ENCODE measurements at regions not wholly inside any gene's neighbourhood (a gene's known extent, or its start where the extent isn't known, plus 50 kb on each side); places are given as distances from the start of the nearest gene placed in this dataset.
"Not testable (repeated sequence)": the region's sequence is repeated elsewhere in the genome, so short reads cannot be mapped to it uniquely, and the experiment has no call there.

DNA sequence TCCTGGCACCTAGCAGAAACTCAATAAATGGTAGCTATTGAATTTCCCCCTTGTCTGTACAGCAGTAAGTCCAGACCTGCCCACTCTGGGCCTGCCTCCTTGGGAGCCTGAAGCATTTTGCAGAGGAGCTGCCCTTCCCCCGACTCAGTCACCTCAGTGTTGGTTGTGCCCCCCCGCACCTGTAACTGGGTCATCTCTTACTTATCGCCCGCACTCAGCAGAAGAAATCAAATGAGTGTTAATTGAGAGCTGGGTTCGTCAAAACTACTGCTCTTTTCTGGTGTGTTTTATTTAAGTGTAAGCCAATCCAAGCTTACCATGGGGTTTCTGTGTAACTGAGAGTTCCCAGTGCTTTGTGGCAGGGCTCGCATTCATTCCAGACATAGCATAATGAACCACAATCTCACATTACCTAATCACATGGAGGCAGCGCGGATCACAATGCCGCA lies 175.5 kb upstream of the IRF2BP2 start:
- not testable (repeated sequence) for DNase-seq (ENCODE audit: low read depth in 4 of 4, low spot score in 3 of 4)

DNA sequence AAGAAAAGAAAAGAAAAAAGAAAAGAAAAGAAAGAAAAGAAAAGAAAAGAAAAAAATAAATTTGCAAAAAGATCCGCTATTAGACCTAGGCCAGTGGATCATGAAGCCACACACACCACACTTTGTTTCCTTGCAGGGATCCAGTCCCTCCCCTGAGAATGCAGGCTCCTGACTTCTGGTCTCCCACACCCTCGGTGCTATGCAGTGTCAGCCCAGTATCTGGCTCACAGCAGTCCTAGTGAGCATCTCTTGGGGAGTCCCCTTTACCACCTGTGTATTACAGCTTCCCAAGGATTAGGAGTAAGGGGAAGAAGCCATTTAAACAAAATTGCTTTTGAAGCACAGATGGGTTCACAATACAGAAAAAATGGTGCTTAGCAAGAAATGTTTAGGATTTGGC lies 174.1 kb upstream of the IRF2BP2 start:
- not testable (repeated sequence) for DNase-seq (ENCODE audit: low read depth in 4 of 4, low spot score in 3 of 4)

DNA sequence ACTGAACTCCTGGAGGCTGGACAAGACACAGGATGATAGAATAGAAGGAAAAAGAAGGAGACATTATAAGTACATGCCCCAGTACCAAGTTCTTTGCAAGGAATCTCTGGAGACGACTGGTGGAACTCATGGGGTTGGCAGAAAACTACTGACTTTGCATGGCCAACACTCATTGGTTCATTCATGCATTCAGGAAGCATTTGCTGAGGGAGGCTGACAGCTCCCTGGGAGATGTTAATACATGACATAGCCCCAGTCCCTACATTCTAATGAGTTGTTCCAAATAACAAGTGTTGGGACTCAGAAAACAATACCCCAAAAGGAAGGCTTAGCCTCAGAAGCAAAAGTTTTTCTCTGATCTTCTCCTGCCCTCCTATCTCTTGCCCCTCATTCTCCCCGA lies 172.8 kb upstream of the IRF2BP2 start:
- DNase-seq (ENCODE audit: low read depth in 4 of 4, low spot score in 3 of 4) = no peak

DNA sequence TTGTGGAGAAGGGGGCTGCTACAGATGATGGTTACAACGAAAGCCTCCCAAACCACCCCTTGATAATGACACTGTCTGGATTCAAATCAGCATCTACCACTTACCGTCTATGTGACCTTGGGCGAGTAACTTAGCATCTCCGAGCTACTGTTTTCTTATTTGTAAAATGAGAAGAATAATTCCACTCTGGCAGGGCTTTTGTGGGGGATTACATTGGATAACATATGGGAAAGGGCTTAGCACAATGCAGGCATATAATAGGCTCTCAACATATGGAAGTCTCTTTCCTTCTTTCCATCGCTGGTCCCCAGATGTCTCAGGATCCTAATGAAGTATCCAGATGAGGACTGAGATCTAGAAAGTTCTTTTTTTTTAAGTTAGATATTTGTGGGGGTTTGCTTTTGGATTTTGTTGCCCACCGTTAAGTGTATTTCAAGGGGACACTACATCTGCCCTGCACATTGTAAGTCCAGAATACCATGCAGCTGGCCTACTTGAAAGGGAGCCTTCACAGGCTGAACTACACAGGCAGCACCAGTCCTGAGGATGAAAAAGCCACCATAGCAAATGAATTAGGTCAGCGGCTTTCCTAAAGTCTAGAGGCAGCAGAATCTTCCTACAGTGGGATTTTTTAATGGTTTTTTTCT lies 172.2 kb upstream of the IRF2BP2 start:
- DNase-seq (ENCODE audit: low read depth in 4 of 4, low spot score in 3 of 4) = no peak

DNA sequence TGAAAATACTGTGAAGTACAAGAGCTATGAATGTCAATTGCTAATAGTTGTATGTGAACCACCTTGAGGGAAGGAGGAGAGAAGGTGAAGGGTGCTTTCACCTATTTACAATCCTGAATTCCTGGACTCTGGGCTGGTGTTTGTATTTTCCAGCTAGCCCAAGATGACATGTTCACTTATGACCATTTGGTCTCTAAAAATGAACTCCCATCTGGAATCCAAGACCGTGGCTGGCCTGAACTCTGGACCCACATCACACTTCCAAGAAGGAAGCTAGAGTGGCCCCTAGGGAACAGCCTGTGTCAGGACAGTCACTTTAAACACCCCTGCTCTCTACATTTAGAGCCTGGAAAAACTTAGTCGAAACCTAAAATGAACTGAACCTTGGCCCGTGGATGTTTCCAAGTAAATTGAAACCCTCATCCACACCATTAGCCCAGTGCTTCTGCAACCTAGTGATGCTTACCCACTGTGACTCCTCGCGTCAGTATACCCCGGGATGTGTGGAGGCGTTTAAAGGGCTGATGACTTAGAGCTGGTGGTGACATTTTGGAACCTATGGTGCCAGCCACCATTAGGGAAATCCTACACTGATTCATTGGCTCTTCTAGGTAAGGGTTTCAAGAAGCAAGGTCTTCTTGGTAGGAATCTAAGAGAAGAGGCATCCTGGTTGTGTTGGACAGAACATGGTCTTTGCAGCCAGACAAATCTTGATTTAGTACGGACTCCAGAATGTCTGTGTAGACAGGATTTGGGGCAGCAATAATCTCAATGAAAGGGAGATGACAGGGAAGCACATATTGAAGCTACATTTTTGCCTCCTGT lies 171.5 kb upstream of the IRF2BP2 start:
- DNase-seq (ENCODE audit: low read depth in 4 of 4, low spot score in 3 of 4) = no peak

DNA sequence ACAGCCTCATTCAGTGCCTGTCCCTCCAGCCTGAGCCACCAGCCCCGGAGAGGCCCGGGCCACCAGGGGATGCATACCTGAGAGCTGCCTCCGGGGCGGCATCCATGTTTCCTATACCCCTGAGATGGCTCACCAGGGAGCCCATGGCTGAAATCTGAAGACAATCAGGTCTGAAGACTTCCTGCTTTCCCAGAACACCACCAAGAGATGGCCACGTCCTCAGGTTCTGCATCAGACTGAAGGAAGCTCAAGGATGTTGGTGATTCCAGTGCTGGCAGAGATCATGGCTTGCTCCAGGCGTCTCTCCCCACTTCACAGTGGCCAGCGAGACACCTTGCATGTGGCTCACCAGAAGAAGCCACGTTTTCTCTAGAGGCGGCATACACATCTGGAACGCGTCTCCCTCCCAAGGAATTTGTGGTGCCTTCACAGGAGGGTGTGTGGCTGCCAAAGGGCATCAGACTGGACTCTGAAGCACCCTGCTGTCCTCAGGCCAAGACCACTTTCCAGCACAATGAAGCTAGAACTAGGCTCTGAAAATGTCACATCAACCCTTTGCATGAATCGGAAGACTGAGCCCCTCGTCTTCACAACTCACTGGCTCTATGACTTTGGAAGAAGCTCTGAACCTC lies 170.7 kb upstream of the IRF2BP2 start:
- no peak for DNase-seq (ENCODE audit: low read depth in 4 of 4, low spot score in 3 of 4)

DNA sequence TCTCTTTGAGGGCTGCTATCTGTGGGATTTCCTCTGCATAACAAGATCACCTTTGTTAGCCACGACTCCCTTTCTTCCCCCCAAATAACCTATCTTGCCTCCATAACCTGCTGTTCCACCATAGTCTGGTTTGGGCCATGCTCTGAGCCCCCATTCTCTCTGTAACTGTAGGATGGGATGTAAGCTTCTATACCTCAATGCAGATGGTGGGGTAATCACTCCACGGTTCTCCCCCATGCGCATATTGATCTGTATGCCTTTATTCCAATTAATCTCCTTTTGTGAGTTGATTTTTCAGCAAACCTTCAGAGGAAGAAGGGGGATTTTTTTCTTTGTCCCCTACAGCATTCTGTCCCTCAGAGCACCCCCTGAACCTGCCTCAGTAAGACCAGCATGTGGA lies 170.1 kb upstream of the IRF2BP2 start:
- no peak for DNase-seq (ENCODE audit: low read depth in 4 of 4, low spot score in 3 of 4)

DNA sequence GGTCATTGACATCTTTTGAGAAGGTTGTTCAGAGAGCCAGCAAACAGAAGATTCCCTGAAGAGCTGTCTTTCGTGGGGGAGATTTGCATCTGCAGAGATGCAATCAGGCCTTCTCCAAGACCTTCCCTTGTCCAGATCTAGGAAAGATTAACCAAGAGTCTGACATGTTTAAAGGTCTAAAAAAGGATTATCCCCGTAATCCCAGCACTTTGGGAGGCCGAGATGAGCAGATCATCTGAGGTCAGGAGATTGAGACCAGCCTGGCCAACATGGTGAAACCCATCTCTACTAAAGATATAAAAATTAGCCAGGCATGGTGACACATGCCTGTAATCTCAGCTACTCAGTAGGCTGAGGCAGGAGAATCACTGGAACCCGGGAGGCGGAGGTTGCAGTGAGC lies 169.6 kb upstream of the IRF2BP2 start:
- not testable (repeated sequence) for DNase-seq (ENCODE audit: low read depth in 4 of 4, low spot score in 3 of 4)

DNA sequence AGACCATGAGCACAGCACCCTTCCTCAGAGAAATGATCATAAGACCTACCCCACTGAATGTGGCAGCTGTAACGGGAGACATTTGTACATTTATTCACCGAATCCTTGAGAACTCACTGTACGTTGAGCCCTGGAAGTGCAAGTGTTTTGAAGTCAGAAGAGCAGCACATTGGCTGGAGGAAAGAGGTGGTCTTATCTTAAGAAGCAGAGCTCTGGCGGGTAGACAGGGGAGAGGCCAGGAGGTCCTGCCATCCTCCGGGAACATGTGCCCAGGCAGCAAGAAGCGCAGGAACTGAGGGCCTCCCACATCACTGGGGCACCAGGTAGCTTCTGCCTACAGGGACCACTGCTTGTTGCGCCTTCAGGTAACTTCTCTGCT lies 169.2 kb upstream of the IRF2BP2 start:
- no peak for DNase-seq (ENCODE audit: low read depth in 4 of 4, low spot score in 3 of 4)

DNA sequence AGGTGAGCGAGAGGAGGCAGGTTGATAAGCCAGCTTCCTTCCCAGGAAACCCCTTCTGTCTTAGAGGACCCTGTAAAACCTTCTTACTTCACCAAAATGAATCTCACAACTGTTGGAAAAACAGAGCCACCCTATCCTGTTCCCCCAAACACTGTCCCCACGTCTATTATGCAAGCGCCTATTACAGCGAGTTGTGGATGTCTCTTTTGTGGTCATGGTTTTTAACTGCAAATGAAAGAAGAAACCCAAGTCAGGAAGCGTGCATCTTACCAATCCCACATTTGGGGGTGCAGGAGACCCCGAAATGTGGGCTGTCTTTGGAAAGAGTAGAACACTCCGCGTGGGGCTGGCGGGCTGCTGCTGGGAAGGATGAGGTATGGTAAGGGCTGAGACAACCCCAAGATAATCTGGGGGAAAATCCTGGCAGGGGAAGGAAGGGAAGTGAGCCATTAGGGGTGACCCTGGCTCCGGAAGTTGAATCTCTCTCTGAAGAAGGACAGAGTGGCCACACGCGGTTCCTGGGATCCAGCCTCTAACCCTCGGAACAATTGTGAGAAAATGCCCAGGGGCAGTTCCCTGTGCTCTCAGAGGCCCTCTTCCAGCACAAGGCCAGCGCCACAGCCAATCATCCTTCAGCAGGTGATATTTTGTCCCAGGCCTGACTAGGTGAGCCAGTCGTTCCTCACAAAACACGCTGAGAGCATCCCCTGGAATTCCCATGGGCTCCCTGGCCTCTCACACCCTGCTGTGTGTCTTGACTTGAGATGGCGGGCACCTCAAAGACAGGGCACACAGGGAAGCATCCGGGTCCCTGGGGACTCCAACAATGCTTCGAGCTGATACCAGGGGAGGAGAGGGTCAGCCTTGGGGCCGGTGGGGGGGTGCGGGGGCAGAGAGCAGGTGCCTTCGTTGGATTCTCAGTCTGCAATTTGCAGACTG lies 168.5 kb upstream of the IRF2BP2 start:
- no peak for DNase-seq (ENCODE audit: low read depth in 4 of 4, low spot score in 3 of 4)

DNA sequence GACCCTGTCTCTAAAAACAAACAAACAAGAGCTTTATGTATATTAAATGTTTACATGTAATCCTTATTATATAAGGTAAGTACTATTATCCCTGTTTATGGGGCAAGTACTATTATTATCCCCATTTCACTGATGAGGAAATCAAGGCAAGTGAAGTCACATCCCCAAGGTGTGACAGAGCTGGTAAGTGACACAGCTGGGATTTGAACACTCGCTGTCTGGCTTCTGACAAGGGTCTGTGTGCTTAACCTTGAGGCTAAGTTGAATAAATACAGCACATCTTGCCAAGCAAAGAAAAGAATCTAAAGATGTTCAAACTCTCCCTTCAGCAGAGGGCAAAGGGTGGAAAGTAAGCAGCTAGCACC lies 167.9 kb upstream of the IRF2BP2 start:
- no peak for DNase-seq (ENCODE audit: low read depth in 4 of 4, low spot score in 3 of 4)

DNA sequence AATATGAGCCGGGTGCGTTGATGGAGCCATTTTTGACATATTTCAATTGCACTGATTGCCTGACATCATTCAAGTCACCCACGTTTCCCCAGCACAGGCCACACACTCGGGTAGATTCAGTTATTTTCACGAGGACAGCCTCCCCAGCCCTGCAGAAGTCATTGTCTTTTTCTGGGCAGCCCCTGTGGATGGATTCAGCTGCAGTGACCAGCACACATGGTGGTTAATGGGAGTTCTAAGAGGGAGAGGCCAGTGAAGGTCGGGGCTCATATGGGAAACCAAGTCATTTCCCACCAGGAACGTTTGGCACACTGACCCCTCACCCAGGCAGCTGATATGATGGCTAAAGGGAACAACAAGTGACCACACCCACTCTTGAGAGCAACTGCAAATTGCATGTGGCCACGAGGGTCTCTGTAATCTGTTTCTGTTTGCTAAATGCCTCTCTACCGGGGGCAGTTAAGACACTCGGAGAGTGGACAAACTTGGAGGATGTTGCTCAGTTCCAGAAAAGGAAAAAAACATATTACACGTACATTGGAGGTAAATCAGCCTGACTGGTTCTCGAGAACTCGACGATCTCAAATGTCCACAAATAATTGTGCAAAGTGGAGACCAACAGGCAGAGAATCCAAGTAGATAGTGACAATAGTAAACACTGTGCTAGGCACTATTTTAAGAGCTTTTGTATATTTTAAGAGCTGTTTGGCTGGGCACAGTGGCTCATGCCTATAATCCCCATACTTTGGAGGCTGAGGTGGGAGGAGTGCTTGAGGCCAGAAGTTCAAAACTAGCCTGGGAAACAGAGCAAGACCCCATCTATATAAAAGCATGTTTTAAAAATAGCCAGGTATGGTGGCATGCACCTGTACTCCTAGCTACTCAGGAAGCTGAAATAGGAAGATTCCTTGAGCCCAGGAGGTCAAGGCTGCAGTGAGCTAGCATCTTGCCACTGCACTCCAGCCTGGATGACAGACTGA lies 167.2 kb upstream of the IRF2BP2 start:
- no peak for DNase-seq (ENCODE audit: low read depth in 4 of 4, low spot score in 3 of 4)

DNA sequence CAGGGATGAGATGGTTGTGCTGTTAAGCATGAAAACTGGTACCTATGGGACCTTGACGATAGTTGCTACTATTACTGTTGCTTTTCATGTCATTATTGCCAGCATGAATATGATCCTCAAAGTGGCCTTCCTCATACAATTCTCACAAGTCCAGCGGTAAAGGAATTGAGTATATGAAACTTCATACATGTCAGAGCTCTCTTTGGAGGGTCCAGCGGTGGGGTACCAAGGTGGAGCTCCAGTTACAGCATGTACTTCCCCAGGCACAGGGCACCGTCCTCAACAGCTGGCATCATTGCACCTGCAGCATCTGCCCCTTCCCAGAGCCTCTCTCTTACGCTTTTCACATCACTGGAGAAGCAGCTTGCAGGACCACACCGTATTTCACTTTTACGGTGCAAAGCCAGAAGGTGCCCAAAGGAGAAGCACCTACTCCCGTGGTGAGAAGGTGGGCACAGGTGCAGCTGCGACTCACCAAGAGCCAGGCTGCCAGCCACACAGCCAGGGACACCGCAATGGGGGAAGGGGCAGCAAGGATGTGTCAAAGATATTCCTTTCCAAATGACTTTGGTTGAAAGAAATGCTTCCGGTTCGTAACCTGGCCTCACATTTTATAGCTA lies 166.4 kb upstream of the IRF2BP2 start:
- DNase-seq (ENCODE audit: low read depth in 4 of 4, low spot score in 3 of 4) = no peak

DNA sequence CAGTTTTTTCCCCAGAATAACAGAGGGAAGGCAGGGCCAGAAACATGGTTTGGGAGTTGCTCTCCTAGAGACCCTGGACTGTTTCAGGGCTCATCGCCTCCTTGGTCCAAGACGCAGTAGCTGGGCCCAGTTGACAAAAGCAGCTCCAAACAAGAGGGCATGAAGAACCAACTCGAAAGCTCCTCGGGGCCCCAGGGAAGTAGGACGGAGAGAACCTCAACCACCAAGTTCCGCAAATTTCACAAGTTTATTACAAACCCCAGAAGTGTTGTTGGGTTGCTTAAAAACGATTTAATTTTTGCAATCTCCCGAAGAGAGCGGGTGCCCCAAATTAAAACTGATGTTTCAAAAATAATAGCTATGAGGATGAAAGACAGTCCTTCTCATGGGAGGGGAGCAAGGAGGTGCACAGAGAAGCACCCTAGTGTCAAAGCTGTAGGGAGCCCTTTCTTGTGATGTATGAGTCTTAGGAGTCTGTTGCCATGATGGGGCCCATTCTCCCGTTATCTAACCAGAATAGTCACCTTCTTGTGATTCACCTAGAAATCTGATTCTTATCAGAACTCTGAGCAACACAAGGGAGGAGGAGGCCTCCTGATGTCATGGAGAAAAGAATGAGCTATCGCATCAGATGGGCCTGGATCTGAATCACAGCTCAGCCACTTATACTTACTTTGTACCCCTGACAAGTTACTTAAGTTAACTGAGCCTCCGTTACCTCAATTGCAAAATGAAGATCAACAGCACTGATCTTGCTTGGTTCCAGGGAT lies 165.7 kb upstream of the IRF2BP2 start:
- no peak for DNase-seq (ENCODE audit: low read depth in 4 of 4, low spot score in 3 of 4)

DNA sequence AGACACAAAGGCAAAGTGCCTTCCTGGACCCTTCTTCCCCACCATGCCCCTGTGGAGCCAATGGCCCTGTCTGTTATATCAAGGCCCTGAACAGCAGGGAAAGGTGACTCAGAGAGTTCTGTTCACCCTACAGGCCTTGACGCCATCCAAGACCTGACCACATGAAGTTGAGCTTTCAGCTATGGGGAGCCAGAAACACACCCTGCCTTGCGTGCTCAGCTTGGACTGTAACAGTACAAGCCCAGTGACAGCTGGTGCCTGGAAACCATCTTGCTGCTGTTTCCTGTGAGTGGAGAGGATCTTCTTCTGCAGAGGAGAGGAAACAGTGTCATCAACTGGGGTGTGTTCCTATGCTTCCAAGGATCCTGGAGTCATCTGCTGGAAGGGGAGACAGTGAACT lies 165.0 kb upstream of the IRF2BP2 start:
- no peak for DNase-seq (ENCODE audit: low read depth in 4 of 4, low spot score in 3 of 4)

DNA sequence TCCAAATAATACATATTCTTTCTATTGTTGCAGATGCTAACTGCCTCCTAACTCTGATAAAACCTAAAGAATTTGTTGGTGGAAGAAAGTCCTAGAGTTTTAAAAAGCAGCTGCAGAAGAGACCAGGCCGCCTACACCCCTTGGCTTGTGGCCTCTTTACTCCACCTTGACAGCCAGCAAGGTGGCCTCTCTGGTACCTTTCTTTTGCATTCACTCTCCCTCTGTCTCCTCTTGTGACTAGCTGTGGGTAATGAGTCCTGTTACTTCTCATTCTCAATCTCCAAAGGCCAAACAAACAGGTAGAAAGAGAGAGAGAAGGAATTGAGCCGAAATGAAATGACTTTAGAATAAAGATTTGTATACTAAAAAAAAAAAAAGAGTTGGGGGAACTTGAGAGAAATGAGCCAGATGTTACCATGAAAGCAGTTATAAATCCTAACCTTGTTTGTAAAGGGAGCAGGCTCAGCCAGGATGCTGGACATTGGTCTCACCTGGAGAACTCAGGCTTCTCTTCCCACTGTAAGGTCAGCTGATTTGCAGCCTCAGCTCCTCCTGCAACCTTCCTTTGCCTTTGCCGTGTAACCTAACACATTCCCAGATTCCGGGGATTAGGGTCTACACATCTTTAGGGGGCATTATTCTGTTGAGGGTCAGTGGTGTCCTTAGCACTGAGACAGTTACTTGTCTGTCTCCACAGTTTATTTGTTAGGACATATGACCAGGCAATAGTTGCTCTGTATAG lies 164.1 kb upstream of the IRF2BP2 start:
- no peak for DNase-seq (ENCODE audit: low read depth in 4 of 4, low spot score in 3 of 4)

DNA sequence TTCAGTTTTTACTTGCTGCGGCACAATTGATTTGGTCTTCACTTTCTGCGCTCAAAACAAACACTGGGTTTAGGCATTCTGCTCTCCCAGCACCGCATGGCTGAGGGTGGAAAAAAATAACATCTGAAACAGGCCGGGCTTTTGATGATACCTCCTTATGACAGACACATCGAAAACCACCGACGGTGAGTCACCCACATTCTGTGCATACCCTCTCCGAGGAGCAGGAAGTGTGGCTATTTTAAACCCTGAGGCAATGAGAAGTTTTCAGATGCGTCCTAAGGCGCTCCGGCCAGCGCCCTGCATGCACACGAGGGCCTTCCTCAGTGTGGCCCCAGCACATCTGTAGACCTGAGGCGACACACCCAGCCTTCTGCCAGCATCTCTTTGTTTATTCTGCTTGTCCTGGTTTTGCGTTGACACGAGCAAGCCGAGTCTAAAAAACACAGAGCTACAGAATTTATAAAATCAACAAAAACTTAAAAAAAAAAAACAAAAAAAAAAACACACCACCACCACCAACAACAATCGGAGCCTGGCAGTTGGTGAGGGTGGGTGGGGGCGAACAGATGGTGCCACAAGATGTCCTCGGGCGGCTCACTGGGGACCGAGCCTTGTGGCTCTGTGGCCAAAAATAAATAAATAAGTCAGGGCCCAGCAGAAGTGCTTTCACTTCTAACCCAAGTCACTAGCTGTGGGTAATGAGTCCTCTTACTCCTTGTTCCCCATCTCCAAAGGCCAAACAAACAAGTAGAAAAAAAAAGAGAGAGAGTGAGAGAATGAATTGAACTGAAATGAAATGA lies 162.6 kb upstream of the IRF2BP2 start:
- DNase-seq (ENCODE audit: low read depth in 4 of 4, low spot score in 3 of 4) = no peak
